CD8-positive, alpha-beta memory T cell (primary cell): ENCODE measurements at regions not wholly inside any gene's neighbourhood (a gene's known extent, or its start where the extent isn't known, plus 50 kb on each side); places are given as distances from the start of the nearest gene placed in this dataset.

Experiments used
- CTCF ChIA-PET: fragments of 350-600 bp; sonication (Branson Sonifier 250); formaldehyde crosslinking; loops from one replicate; lab custom pipeline; 2021; ENCODE audit warnings: antibody characterized with exemption; lab: Charles Lee
- POLR2A ChIA-PET: fragments of 350-600 bp; sonication (Branson Sonifier 250); formaldehyde crosslinking; loops from one replicate; lab custom pipeline; 2021; ENCODE audit warnings: antibody characterized with exemption; lab: Charles Lee
- DNase-seq, 5 donors: peaks; one replicate each; pipeline versions ENCODE4 v3.0.0 to v3.0.0-alpha.2; 2020 to 2022; ENCODE audit warnings: mixed read lengths in 1 of 5
- H3K27ac ChIP-seq: one replicate; pipeline ENCODE4 v1.7.0; 2013; ENCODE audit warnings: low read depth, mild to moderate bottlenecking, low read length, moderate library complexity
- H3K27me3 ChIP-seq: 2 replicates; pipeline ENCODE4 v1.7.0; 2013; ENCODE audit warnings: low read length, mild to moderate bottlenecking; ENCODE audit not compliant: insufficient read depth, poor library complexity, severe bottlenecking
- H3K36me3 ChIP-seq: 2 replicates; pipeline ENCODE4 v1.7.0; 2013; ENCODE audit warnings: mild to moderate bottlenecking, low read length, moderate library complexity; ENCODE audit not compliant: insufficient read depth
- H3K4me1 ChIP-seq: 2 replicates; pipeline ENCODE4 v1.7.0; 2013; ENCODE audit warnings: mild to moderate bottlenecking, low read length, moderate library complexity; ENCODE audit not compliant: insufficient read depth
- H3K4me3 ChIP-seq: 2 replicates; pipeline ENCODE4 v1.7.0; 2013; ENCODE audit warnings: mild to moderate bottlenecking, low read length
- H3K9me3 ChIP-seq: 2 replicates; pipeline ENCODE4 v1.7.0; 2013; ENCODE audit warnings: mild to moderate bottlenecking, low read length
- H3K27ac Mint-ChIP-seq, 8 donors: one replicate each; pipeline ENCODE4 v1.8.0; 2020 to 2021; ENCODE audit warnings: mixed read lengths in 8 of 8, mild to moderate bottlenecking in 6 of 8, inconsistent platforms in 3 of 8, moderate library complexity in 3 of 8
- H3K27me3 Mint-ChIP-seq, 2 donors: one replicate each; pipeline ENCODE4 v1.8.0; 2020 to 2021; ENCODE audit warnings: mixed read lengths in 2 of 2, mild to moderate bottlenecking in 1 of 2, moderate library complexity in 1 of 2
- H3K36me3 Mint-ChIP-seq, 3 donors: one replicate each; pipeline ENCODE4 v1.8.0; 2020 to 2021; ENCODE audit warnings: mixed read lengths in 3 of 3, inconsistent platforms in 1 of 3, mild to moderate bottlenecking in 1 of 3
- H3K4me1 Mint-ChIP-seq, 3 donors: one replicate each; pipeline ENCODE4 v1.8.0; 2020 to 2021; ENCODE audit warnings: mixed read lengths in 3 of 3, inconsistent platforms in 1 of 3, mild to moderate bottlenecking in 1 of 3
- H3K4me3 Mint-ChIP-seq, 7 donors: one replicate each; pipeline ENCODE4 v1.8.0; 2020 to 2021; ENCODE audit warnings: mixed read lengths in 7 of 7, mild to moderate bottlenecking in 6 of 7, moderate library complexity in 4 of 7, inconsistent platforms in 2 of 7
- H3K9me3 Mint-ChIP-seq, 5 donors: one replicate each; pipeline ENCODE4 v1.8.0; 2020 to 2022; ENCODE audit warnings: mixed read lengths in 5 of 5, mild to moderate bottlenecking in 3 of 5, moderate library complexity in 2 of 5, inconsistent platforms in 1 of 5

DNA sequence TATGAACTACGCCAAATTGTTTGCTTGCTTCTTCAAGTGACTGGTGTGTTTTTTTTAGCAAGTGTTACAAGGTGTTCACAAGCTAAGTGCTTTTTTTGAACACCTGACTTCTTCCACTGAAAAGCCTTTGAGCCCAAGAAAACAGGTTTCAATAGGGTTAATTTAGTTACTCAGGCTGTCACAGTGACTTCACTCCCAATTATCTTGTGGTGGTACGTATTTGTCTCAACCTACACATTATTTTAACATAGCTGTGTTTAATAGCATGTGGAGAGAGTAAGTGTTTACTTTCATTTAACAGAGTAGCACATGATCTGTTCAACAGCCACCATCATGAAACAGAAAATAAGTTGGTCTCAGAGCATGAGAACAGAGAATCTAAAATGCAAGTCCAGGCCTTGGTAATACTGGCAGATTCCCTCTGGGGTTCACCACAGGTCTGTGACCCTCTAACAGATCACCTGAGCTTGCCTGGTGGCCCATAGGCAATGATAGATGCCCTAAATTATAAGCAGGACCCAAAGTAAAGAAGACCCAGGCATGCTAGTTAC lies 267.7 kb upstream of the SMARCA2 start:
- Histone ChIP-seq H3K27ac (no peak overlapping the region), H3K27me3 (no peaks in the 10 kb centered on the region), H3K9me3 (no peaks in the 10 kb centered on the region), H3K4me3 (no peak overlapping the region), H3K4me1 (no peaks in the 10 kb centered on the region), H3K36me3 (no peaks in the 10 kb centered on the region)
- H3K36me3 Mint-ChIP-seq, result no peaks in the 10 kb centered on the region
- ChIA-PET POLR2A (no interaction called here), CTCF (no interaction called here)
- no peak for DNase-seq
- H3K4me3 Mint-ChIP-seq, result no peak overlapping the region
- no peaks in the 10 kb centered on the region for H3K4me1 Mint-ChIP-seq
- peaks cover 0 to 12% (median 5%) of the 10 kb centered on the region in 5 donors for H3K9me3 Mint-ChIP-seq
- peaks cover 10 to 28% of the 10 kb centered on the region in 2 donors for H3K27me3 Mint-ChIP-seq
- no peak overlapping the region for H3K27ac Mint-ChIP-seq

DNA sequence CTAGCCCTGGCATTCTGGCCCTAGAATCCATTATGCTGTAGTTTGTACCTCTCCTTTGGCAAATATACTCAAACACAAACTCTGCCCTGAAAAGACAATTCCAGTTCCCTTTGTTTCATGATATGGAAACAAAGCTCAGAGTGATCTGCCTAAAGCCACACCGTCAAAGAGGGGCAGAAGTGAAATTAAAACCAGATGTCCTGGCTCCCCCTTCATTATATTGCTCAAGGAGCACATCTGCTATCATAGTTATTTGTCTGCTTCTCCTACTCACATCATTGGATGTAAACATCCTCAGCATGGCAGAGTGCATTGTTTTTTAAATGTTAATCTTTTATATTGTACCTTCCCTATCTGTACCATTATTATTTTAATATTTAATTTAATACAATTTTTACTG lies 266.7 kb upstream of the SMARCA2 start:
- Mint-ChIP-seq H3K4me1 (no peaks in the 10 kb centered on the region), H3K27me3 (peaks cover 12 to 30% of the 10 kb centered on the region in 2 donors), H3K4me3 (no peak overlapping the region), H3K9me3 (peaks cover under 1 to 17% (median 12%) of the 10 kb centered on the region in 5 donors), H3K27ac (no peak overlapping the region), H3K36me3 (no peaks in the 10 kb centered on the region)
- Histone ChIP-seq H3K9me3 (no peaks in the 10 kb centered on the region), H3K36me3 (no peaks in the 10 kb centered on the region), H3K4me3 (no peak overlapping the region), H3K27me3 (no peaks in the 10 kb centered on the region), H3K27ac (no peak overlapping the region), H3K4me1 (no peaks in the 10 kb centered on the region)
- DNase-seq, result no peak
- CTCF ChIA-PET, result no interaction called here
- POLR2A ChIA-PET, result no interaction called here

DNA sequence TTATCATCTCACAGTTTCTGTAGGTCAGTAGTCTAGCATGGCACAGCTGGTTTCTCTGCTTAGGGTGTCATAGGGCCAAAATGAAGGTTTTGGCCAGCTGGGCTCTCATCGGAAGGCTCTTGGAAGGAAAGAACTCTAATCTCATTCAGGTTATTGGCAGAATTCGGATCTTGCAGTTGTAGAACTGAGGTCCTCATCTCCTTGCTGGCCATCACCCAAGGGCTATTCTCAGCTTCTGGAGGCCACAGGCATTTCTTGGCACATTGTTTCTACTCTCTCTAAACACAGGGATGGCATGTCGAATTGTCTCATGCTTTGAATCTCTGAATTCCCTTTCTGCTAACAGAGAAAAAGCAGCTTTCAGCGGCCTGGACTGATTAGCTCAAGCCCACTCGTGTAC lies 258.0 kb upstream of the SMARCA2 start:
- H3K4me1 Mint-ChIP-seq, result no peaks in the 10 kb centered on the region
- Histone ChIP-seq H3K9me3 (no peaks in the 10 kb centered on the region), H3K27me3 (no peaks in the 10 kb centered on the region), H3K4me1 (no peaks in the 10 kb centered on the region), H3K36me3 (no peaks in the 10 kb centered on the region), H3K27ac (no peak overlapping the region), H3K4me3 (no peak overlapping the region)
- ChIA-PET CTCF (no interaction called here), POLR2A (no interaction called here)
- H3K4me3 Mint-ChIP-seq, result no peak overlapping the region
- no peak overlapping the region for H3K27ac Mint-ChIP-seq
- peaks cover 9 to 19% (median 12%) of the 10 kb centered on the region in 5 donors for H3K9me3 Mint-ChIP-seq
- H3K36me3 Mint-ChIP-seq, result no peaks in the 10 kb centered on the region
- DNase-seq, result no peak
- peaks cover 4 to 8% of the 10 kb centered on the region in 2 donors for H3K27me3 Mint-ChIP-seq

DNA sequence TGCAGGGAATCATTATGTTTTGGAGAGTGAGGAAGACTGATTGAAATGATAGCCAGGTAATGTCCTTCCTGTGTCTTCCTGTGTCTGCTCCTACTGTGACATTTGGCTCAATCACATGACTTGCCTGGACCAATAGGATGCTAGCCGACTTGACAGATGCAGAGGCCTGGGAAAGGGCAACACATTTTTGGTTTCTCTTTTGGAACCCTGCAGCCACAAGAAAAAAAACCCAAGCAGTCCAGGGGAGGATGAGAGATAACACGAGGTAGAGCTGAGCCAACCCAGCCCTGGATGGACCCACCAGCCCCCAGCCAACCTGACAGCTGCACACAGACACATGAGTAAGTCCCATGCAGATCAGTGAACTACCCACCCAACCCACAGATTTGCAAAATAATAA lies 256.1 kb upstream of the SMARCA2 start:
- H3K27me3 Mint-ChIP-seq, result peaks cover 2 to 4% of the 10 kb centered on the region in 2 donors
- Histone ChIP-seq H3K36me3 (no peaks in the 10 kb centered on the region), H3K27me3 (no peaks in the 10 kb centered on the region), H3K9me3 (no peaks in the 10 kb centered on the region), H3K4me1 (no peaks in the 10 kb centered on the region), H3K27ac (no peak overlapping the region), H3K4me3 (no peak overlapping the region)
- peaks cover 3 to 10% (median 6%) of the 10 kb centered on the region in 5 donors for H3K9me3 Mint-ChIP-seq
- H3K4me1 Mint-ChIP-seq, result no peaks in the 10 kb centered on the region
- no peak overlapping the region for H3K27ac Mint-ChIP-seq
- POLR2A ChIA-PET, result no interaction called here
- DNase-seq, result no peak
- H3K36me3 Mint-ChIP-seq, result no peaks in the 10 kb centered on the region
- CTCF ChIA-PET, result no interaction called here
- H3K4me3 Mint-ChIP-seq, result no peak overlapping the region

DNA sequence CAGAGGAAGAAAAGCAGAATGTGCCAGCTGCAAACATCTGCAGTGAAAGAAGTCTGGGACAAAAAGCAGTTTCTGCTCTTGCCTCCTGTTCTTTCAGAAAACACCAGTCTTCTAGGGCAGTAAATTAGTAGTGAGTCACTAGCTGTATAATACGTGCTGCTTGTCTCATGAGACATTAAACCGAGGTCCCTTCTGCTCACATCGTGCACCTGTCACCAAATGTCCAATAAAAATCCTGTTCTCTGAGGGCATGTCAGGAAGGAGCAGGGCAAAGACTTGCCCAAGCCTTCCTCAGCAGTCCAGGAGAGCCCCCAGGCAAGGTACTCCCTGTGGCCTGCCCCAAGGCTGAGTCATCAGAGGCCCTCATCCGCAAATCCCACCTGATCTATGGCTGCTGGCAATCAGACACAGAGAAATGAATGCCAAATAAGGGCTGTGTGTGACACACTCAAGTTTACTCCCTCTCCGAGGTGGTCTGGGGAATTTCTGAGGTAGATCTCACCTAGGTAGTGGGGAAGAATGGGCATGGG lies 255.3 kb upstream of the SMARCA2 start:
- Mint-ChIP-seq H3K36me3 (no peaks in the 10 kb centered on the region), H3K27ac (no peak overlapping the region), H3K4me3 (no peak overlapping the region), H3K4me1 (no peaks in the 10 kb centered on the region), H3K27me3 (peaks cover 3 to 6% of the 10 kb centered on the region in 2 donors), H3K9me3 (peaks cover 0 to 10% (median 6%) of the 10 kb centered on the region in 5 donors)
- CTCF ChIA-PET, result no interaction called here
- Histone ChIP-seq H3K27ac (no peak overlapping the region), H3K4me1 (no peaks in the 10 kb centered on the region), H3K4me3 (no peak overlapping the region), H3K27me3 (no peaks in the 10 kb centered on the region), H3K9me3 (no peaks in the 10 kb centered on the region), H3K36me3 (no peaks in the 10 kb centered on the region)
- DNase-seq, result no peak
- POLR2A ChIA-PET, result no interaction called here

DNA sequence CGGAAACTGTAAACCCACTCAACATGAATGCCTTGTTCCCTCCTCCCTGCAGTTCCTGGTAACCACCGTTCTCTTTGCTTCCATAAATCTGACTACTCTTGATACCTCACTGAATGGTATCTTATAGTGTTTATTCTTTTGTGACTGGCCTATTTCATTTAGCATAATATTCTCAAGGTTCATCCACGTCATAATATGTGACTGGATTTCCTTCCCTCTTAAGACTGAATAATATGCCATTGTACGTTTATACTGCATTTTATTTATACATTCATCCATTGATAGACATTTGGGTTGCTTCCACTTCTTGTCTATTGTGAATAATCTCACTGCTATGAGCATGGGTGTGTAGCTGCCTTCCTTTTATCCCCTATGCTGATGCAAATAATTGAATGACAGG lies 253.3 kb upstream of the SMARCA2 start:
- no peak for DNase-seq
- H3K27me3 Mint-ChIP-seq, result peaks cover 4 to 13% of the 10 kb centered on the region in 2 donors
- Histone ChIP-seq H3K4me1 (no peaks in the 10 kb centered on the region), H3K9me3 (no peaks in the 10 kb centered on the region), H3K4me3 (no peak overlapping the region), H3K27ac (no peak overlapping the region), H3K27me3 (no peaks in the 10 kb centered on the region), H3K36me3 (no peaks in the 10 kb centered on the region)
- no peaks in the 10 kb centered on the region for H3K36me3 Mint-ChIP-seq
- no peaks in the 10 kb centered on the region for H3K4me1 Mint-ChIP-seq
- CTCF ChIA-PET, result no interaction called here
- H3K27ac Mint-ChIP-seq, result no peak overlapping the region
- peaks cover 0 to 7% (median 5%) of the 10 kb centered on the region in 5 donors for H3K9me3 Mint-ChIP-seq
- POLR2A ChIA-PET, result no interaction called here
- H3K4me3 Mint-ChIP-seq, result no peak overlapping the region

DNA sequence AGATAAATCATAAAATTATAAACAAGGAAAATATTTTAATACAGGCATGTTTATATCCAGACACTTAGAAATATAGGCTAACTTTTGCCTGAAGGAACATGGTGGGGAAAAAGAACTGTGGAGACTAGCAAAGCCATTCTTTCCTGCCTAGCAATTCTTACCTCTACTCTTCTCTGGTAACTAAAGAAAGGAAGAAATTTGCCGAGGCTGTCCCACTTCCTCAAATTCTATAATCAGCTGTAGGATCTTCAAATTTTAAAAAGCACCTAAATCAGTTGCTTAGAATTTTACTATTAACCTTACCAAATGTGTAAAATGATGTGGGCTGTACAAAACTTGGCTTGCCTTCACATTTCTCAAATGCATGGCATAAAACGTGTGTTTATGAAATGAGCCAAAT lies 249.1 kb upstream of the SMARCA2 start:
- H3K4me3 ChIP-seq, result no peak overlapping the region
- Mint-ChIP-seq H3K4me1 (no peaks in the 10 kb centered on the region), H3K4me3 (no peak overlapping the region), H3K27ac (no peak overlapping the region), H3K27me3 (peaks cover 8 to 22% of the 10 kb centered on the region in 2 donors), H3K36me3 (no peaks in the 10 kb centered on the region), H3K9me3 (peaks cover 0 to 3% (median 0%) of the 10 kb centered on the region in 5 donors)
- no peaks in the 10 kb centered on the region for H3K9me3 ChIP-seq
- ChIA-PET CTCF (no interaction called here), POLR2A (no interaction called here)
- H3K36me3 ChIP-seq, result no peaks in the 10 kb centered on the region
- H3K4me1 ChIP-seq, result no peaks in the 10 kb centered on the region
- H3K27me3 ChIP-seq, result no peaks in the 10 kb centered on the region
- no peak overlapping the region for H3K27ac ChIP-seq
- DNase-seq, result no peak

DNA sequence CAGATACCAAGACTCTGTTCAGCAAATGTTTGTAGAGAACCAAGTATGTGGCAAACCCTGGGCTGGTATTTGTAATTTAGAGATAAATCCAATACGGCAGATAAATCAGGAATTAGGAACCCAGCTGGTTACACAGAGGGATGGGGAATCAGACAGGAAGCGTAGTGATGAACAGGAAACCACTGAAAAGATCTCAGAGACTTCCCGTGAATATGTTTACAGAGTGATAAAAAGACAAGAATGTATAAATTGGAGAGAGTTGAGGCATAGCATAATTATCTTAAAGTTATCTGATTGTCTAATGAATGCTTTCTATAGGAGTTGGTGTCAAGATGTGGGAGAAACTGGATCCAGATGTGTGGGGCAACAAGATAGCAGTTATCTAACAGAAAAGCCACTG lies 246.6 kb upstream of the SMARCA2 start:
- no peak overlapping the region for H3K27ac ChIP-seq
- ChIA-PET CTCF (no interaction called here), POLR2A (no interaction called here)
- Mint-ChIP-seq H3K9me3 (peaks cover 0 to 4% (median 0%) of the 10 kb centered on the region in 5 donors), H3K27me3 (peaks cover 8 to 22% of the 10 kb centered on the region in 2 donors), H3K36me3 (no peaks in the 10 kb centered on the region), H3K4me3 (no peak overlapping the region), H3K27ac (no peak overlapping the region), H3K4me1 (no peaks in the 10 kb centered on the region)
- no peaks in the 10 kb centered on the region for H3K4me1 ChIP-seq
- H3K4me3 ChIP-seq, result no peak overlapping the region
- H3K27me3 ChIP-seq, result no peaks in the 10 kb centered on the region
- no peaks in the 10 kb centered on the region for H3K9me3 ChIP-seq
- H3K36me3 ChIP-seq, result no peaks in the 10 kb centered on the region
- DNase-seq, result no peak
